PC-9 (cell line): ENCODE measurements at regions not wholly inside any gene's neighbourhood (a gene's known extent, or its start where the extent isn't known, plus 50 kb on each side); places are given as distances from the start of the nearest gene placed in this dataset.

Source experiments
- CTCF ChIP-seq: fragments of 200-600 bp; sonication (generic); conservative IDR thresholded peaks from 2 replicates; pipeline ENCODE4 v1.6.1; 2017; ENCODE audit warnings: mixed run types, antibody characterized with exemption, mild to moderate bottlenecking, moderate library complexity
- EZH2 ChIP-seq: fragments of 200-600 bp; sonication (generic); IDR thresholded peaks from 2 replicates; pipeline ENCODE4 v1.8.0; 2017; ENCODE audit warnings: antibody characterized with exemption, low read depth

- no peak for TF ChIP-seq CTCF
- TF ChIP-seq EZH2: no peak
These were observed 76.1 kb downstream of the GPR37 start for GRCh38 chr7:124689523-124689922.
